H1 (cell line): ENCODE measurements at regions not wholly inside any gene's neighbourhood (a gene's known extent, or its start where the extent isn't known, plus 50 kb on each side); places are given as distances from the start of the nearest gene placed in this dataset.

Source experiments
- CTCF ChIA-PET: fragments of 300-600 bp; sonication (Branson Sonifier 250); formaldehyde crosslinking; loops from one replicate; lab custom pipeline; 2021; ENCODE audit not compliant: partially characterized antibody; lab: Charles Lee
- POLR2A ChIA-PET: fragments of 300-600 bp; sonication (Branson Sonifier 250); formaldehyde crosslinking; loops from one replicate; lab custom pipeline; 2021; ENCODE audit warnings: inconsistent platforms; ENCODE audit not compliant: partially characterized antibody; lab: Charles Lee
- DNase-seq, 2 experiments: peaks; one replicate each; pipeline versions ENCODE4 v3.0.0 to v3.0.0-alpha.2; 2010 to 2022; ENCODE audit warnings: low spot score in 2 of 2, low read depth in 1 of 2, mixed read lengths in 1 of 2
- FAIRE-seq: peaks from 2 replicates; lab custom pipeline; 2011; peaks lifted over from hg19 to GRCh38; lab: Jason Lieb, UNC
- H2AFZ ChIP-seq: 2 replicates; pipeline ENCODE4 v1.8.1; 2012; ENCODE audit warnings: low read length, inconsistent platforms
- H2AK5ac ChIP-seq: 2 replicates; pipeline ENCODE4 v1.6.1; 2013; ENCODE audit warnings: low read depth, low read length
- H2BK120ac ChIP-seq: replicated peaks from 2 replicates; pipeline ENCODE3; 2013; ENCODE audit warnings: low read depth, low read length, inconsistent platforms
- H2BK12ac ChIP-seq: 2 replicates; pipeline ENCODE4 v1.6.1; 2013; ENCODE audit warnings: low read depth, low read length
- H2BK15ac ChIP-seq: 2 replicates; pipeline ENCODE4 v1.6.1; 2013; ENCODE audit warnings: low read length
- H2BK20ac ChIP-seq: 2 replicates; pipeline ENCODE4 v1.6.1; 2013; ENCODE audit warnings: low read length
- H2BK5ac ChIP-seq: 2 replicates; pipeline ENCODE4 v1.6.1; 2013; ENCODE audit warnings: low read depth, low read length
- H3K14ac ChIP-seq: 2 replicates; pipeline ENCODE4 v1.6.1; 2013; ENCODE audit warnings: inconsistent platforms; ENCODE audit not compliant: insufficient read length
- H3K18ac ChIP-seq: 2 replicates; pipeline ENCODE4 v1.6.1; 2013; ENCODE audit warnings: low read length; ENCODE audit errors: extremely low read depth
- H3K23ac ChIP-seq: 2 replicates; pipeline ENCODE4 v1.6.1; 2013; ENCODE audit warnings: inconsistent platforms; ENCODE audit not compliant: insufficient read length
- H3K23me2 ChIP-seq: 2 replicates; pipeline ENCODE4 v1.6.1; 2013; ENCODE audit warnings: low read depth, low read length
- H3K27ac ChIP-seq: 2 replicates; pipeline ENCODE4 v1.6.1; 2011; ENCODE audit warnings: low read depth, low read length, inconsistent platforms
- H3K27me3 ChIP-seq, 4 experiments: replicated peaks in 1 of 4; 1 replicate in 1 of 4; 2 replicates in 3 of 4; pipeline versions ENCODE4 v1.6.1 to v1.8.1; 2011 to 2013; ENCODE audit warnings: low read length in 3 of 4, mild to moderate bottlenecking in 3 of 4, inconsistent platforms in 2 of 4, mixed read lengths in 2 of 4, moderate library complexity in 1 of 4; ENCODE audit not compliant: control insufficient read depth in 3 of 4, insufficient read depth in 3 of 4; ENCODE audit errors: extremely low read depth in 1 of 4
- H3K36me3 ChIP-seq, 4 experiments: 2 replicates each; pipeline versions ENCODE4 v1.6.1 to v1.8.1; 2011 to 2013; ENCODE audit warnings: mild to moderate bottlenecking in 4 of 4, low read length in 3 of 4, moderate library complexity in 2 of 4, control low read depth in 1 of 4, inconsistent platforms in 1 of 4; ENCODE audit not compliant: insufficient read depth in 4 of 4, control insufficient read depth in 2 of 4
- H3K4ac ChIP-seq: replicated peaks from 2 replicates; pipeline ENCODE3; 2013; ENCODE audit warnings: low read length, low read depth, mixed read lengths, inconsistent platforms; ENCODE audit not compliant: insufficient read length
- H3K4me1 ChIP-seq, 4 experiments: replicated peaks in 1 of 4; 1 replicate in 1 of 4; 2 replicates in 3 of 4; pipeline versions ENCODE4 v1.6.1 to v1.8.1; 2011 to 2013; ENCODE audit warnings: low read length in 3 of 4, inconsistent platforms in 2 of 4, mixed read lengths in 1 of 4; ENCODE audit not compliant: insufficient read depth in 4 of 4, control insufficient read depth in 3 of 4
- H3K4me2 ChIP-seq, 2 experiments: 2 replicates each; pipeline versions ENCODE4 v1.6.1 to v1.8.1; 2011 to 2013; ENCODE audit warnings: low read depth in 2 of 2, low read length in 2 of 2, control low read depth in 1 of 2, inconsistent platforms in 1 of 2, mild to moderate bottlenecking in 1 of 2; ENCODE audit not compliant: insufficient read depth in 1 of 2
- H3K4me3 ChIP-seq, 4 experiments: fragments of 200-600, 300-600 bp in 1 of 4; sonication (generic), shearing (Covaris generic), sonication (Bioruptor Twin) in 1 of 4; 2 replicates each; pipeline versions ENCODE4 v1.5.1 to v1.8.1; 2011 to 2016; ENCODE audit warnings: low read length in 4 of 4, low read depth in 3 of 4, control low read depth in 2 of 4, inconsistent platforms in 2 of 4, mild to moderate bottlenecking in 2 of 4, mixed read lengths in 1 of 4, moderate library complexity in 1 of 4; ENCODE audit not compliant: insufficient read depth in 2 of 4; ENCODE audit errors: extremely low read depth in 1 of 4
- H3K56ac ChIP-seq: replicated peaks from 2 replicates; pipeline ENCODE3; 2013; ENCODE audit warnings: low read depth, mild to moderate bottlenecking, mixed read lengths, low read length, inconsistent platforms; ENCODE audit not compliant: insufficient read length
- H3K79me1 ChIP-seq: 2 replicates; pipeline ENCODE4 v1.6.1; 2013; ENCODE audit warnings: low read depth, low read length, control low read depth
- H3K79me2 ChIP-seq, 2 experiments: 2 replicates each; pipeline versions ENCODE4 v1.6.1 to v1.8.1; 2012 to 2013; ENCODE audit warnings: low read length in 2 of 2, mild to moderate bottlenecking in 2 of 2, inconsistent platforms in 1 of 2; ENCODE audit not compliant: insufficient read depth in 2 of 2, control insufficient read depth in 1 of 2
- H3K9ac ChIP-seq, 4 experiments: replicated peaks in 1 of 4; 1 replicate in 1 of 4; 2 replicates in 3 of 4; pipeline versions ENCODE4 v1.6.1 to v1.8.1; 2011 to 2013; ENCODE audit warnings: low read depth in 3 of 4, low read length in 3 of 4, control low read depth in 2 of 4, mild to moderate bottlenecking in 2 of 4, moderate library complexity in 2 of 4, inconsistent platforms in 1 of 4; ENCODE audit errors: extremely low read depth in 1 of 4
- H3K9me3 ChIP-seq, 2 experiments: 2 replicates each; pipeline versions ENCODE4 v1.6.1 to v1.8.1; 2012 to 2013; ENCODE audit warnings: mild to moderate bottlenecking in 2 of 2, moderate library complexity in 2 of 2, control low read depth in 1 of 2, inconsistent platforms in 1 of 2, low read depth in 1 of 2, low read length in 1 of 2, mixed read lengths in 1 of 2; ENCODE audit not compliant: insufficient read depth in 2 of 2
- H4K20me1 ChIP-seq, 2 experiments: replicated peaks in 1 of 2; 2 replicates each; pipeline versions ENCODE3 to v1.8.1; 2011 to 2013; ENCODE audit warnings: inconsistent platforms in 2 of 2, low read length in 2 of 2, mild to moderate bottlenecking in 1 of 2; ENCODE audit not compliant: insufficient read depth in 2 of 2, control insufficient read depth in 1 of 2
- H4K5ac ChIP-seq: 2 replicates; pipeline ENCODE4 v1.6.1; 2013; ENCODE audit warnings: low read length, low read depth, mixed read lengths, inconsistent platforms; ENCODE audit not compliant: insufficient read length
- H4K8ac ChIP-seq: 2 replicates; pipeline ENCODE4 v1.8.0; 2013; ENCODE audit warnings: mild to moderate bottlenecking, moderate library complexity, low read length, inconsistent platforms; ENCODE audit not compliant: insufficient read depth; ENCODE audit errors: extremely low read depth
- H4K91ac ChIP-seq: replicated peaks from 2 replicates; pipeline ENCODE3; 2013; ENCODE audit warnings: low read length, mixed read lengths, inconsistent platforms; ENCODE audit not compliant: insufficient read length
- BCL11A ChIP-seq, 2 experiments: IDR thresholded peaks; one replicate each; pipeline ENCODE4 v1.6.1; 2011; ENCODE audit warnings: low read depth in 2 of 2, low read length in 2 of 2, mild to moderate bottlenecking in 2 of 2
- HDAC2 ChIP-seq, 2 experiments: fragments of 300-600 bp in 1 of 2; sonication (generic) in 1 of 2; IDR thresholded peaks; 2 replicates each; pipeline ENCODE4 v1.6.1; 2011 to 2012; ENCODE audit warnings: low read depth in 2 of 2, low read length in 2 of 2, mild to moderate bottlenecking in 2 of 2, moderate library complexity in 2 of 2, borderline replicate concordance in 1 of 2, inconsistent platforms in 1 of 2
- JUN ChIP-seq: IDR thresholded peaks from 2 replicates; pipeline ENCODE4 v1.6.1; 2011; ENCODE audit warnings: low read depth, mild to moderate bottlenecking, improper control_type of control experiment, low read length
- KDM4A ChIP-seq: IDR thresholded peaks from one replicate; pipeline ENCODE4 v1.7.1; 2012; ENCODE audit warnings: low read depth, mild to moderate bottlenecking, moderate library complexity, low read length, inconsistent platforms; ENCODE audit not compliant: severe bottlenecking
- SRF ChIP-seq: IDR thresholded peaks from 2 replicates; pipeline ENCODE4 v1.6.1; 2011; ENCODE audit warnings: mild to moderate bottlenecking, low read depth, low read length, moderate library complexity
- TBP ChIP-seq: IDR thresholded peaks from 2 replicates; pipeline ENCODE4 v1.6.1; 2011; ENCODE audit warnings: low read depth, low read length, improper control_type of control experiment
- YY1 ChIP-seq: IDR thresholded peaks from 2 replicates; pipeline ENCODE4 v1.6.1; 2011; ENCODE audit warnings: low read depth, mild to moderate bottlenecking, low read length
- WGBS, 2 experiments: shearing (Covaris generic) in 1 of 2; methylation state at CpG; one replicate each; pipeline versions ENCODE4 v1.1.6 to v1.1.7; 2013 to 2015; ENCODE audit warnings: low lambda C conversion rate in 2 of 2, mixed read lengths in 2 of 2, inconsistent platforms in 1 of 2, low coverage in 1 of 2, missing lambda C conversion rate in 1 of 2; ENCODE audit not compliant: insufficient replicate concordance in 2 of 2, insufficient coverage in 1 of 2, insufficient read length in 1 of 2; ENCODE audit errors: extremely low coverage in 1 of 2, missing lambda C conversion rate in 1 of 2; 5-methylcytosine and 5-hydroxymethylcytosine counted together

GRCh38 chr2:128520340-128520739, 201.7 kb upstream of the HS6ST1 start:
- WGBS, 2 experiments: 98% methylated on average over 4 of the region's 4 CpGs; no CpG with 5 or more reads in 1 of the 2 experiments
- Histone ChIP-seq H3K18ac (no peak overlapping the region), H2BK120ac (no peak overlapping the region), H4K8ac (0 out of 2 replicates have a peak overlapping the region, but pooled peaks have one; percentile 31), H2AFZ (no peak overlapping the region), H3K4ac (no peak overlapping the region), H3K27me3 (no peaks in the 10 kb centered on the region), H3K23ac (no peak overlapping the region), H2AK5ac (no peak overlapping the region), H3K79me1 (no peaks in the 10 kb centered on the region), H3K79me2 (no peaks in the 10 kb centered on the region), H4K5ac (no peak overlapping the region), H4K20me1 (no peaks in the 10 kb centered on the region), H2BK5ac (peak overlapping the region; percentile 15; the same call in 1 of the 2 replicates), H2BK15ac (no peak overlapping the region), H2BK12ac (no peak overlapping the region), H4K91ac (no peak overlapping the region), H3K56ac (no peak overlapping the region), H3K9me3 (no peaks in the 10 kb centered on the region), H3K4me1 (peaks cover 2 to 6% (median 4%) of the 10 kb centered on the region in 4 experiments; a peak in 4 of 7 replicates), H3K23me2 (no peaks in the 10 kb centered on the region), H3K36me3 (no peaks in the 10 kb centered on the region), H3K27ac (no peak overlapping the region), H3K14ac (no peak overlapping the region), H3K9ac (no peak overlapping the region), H3K4me2 (no peak overlapping the region), H2BK20ac (no peak overlapping the region), H3K4me3 (no peak overlapping the region)
- POLR2A ChIA-PET: no interaction called here
- TF ChIP-seq HDAC2 (IDR thresholded peaks at IDR 0.05; ENCODE audit: borderline replicate concordance in 1 of 2, low read depth in 2 of 2, low read length in 2 of 2) (no peak), KDM4A (no peak), JUN (no peak), BCL11A (IDR thresholded peaks at IDR 0.05; ENCODE audit: low read depth in 2 of 2, low read length in 2 of 2) (no peak), TBP (no peak), YY1 (no peak), SRF (no peak)
- CTCF ChIA-PET: interaction anchor here (0.9 to 5.3 kb wide), 2 partner anchors 51 to 200 kb away, joined by 3 to 17 read pairs; no protein-coding TSS in a partner anchor
- no peak for FAIRE-seq
- DNase-seq: no peak
